ENCODE measurements at regions not wholly inside any gene's neighbourhood (a gene's known extent, or its start where the extent isn't known, plus 50 kb on each side); places are given as distances from the start of the nearest gene placed in this dataset.

DNA sequence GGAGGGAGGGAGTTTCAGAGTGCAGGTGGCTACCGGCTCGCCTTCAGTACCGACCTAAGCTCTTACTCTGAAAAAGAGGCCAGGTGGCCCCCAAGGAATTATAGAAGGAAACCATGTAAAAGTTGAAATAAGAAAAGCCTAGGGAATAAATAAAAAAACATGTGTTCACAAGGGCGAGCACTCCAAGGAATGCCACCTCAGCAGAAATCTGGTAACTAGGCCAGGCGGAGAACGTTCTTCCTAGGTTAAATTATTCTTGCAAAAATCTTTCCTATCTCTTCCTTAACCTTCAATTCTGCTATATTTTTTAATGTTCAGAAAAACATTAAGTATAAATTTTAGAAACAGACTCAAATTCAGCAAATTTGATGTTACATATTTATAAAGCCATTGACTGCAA lies 1260.3 kb upstream of the SLC10A2 start:
- no peak for DNase-seq
- no peaks in the 10 kb centered on the region for H3K9me3 ChIP-seq (replicated peaks in 1 of 3)
- intact Hi-C loops (cut with DNase I) = no loop called here
- H3K4me1 ChIP-seq (replicated peaks in 1 of 2) = no peaks in the 10 kb centered on the region
- TF ChIP-seq, protein P1, sequence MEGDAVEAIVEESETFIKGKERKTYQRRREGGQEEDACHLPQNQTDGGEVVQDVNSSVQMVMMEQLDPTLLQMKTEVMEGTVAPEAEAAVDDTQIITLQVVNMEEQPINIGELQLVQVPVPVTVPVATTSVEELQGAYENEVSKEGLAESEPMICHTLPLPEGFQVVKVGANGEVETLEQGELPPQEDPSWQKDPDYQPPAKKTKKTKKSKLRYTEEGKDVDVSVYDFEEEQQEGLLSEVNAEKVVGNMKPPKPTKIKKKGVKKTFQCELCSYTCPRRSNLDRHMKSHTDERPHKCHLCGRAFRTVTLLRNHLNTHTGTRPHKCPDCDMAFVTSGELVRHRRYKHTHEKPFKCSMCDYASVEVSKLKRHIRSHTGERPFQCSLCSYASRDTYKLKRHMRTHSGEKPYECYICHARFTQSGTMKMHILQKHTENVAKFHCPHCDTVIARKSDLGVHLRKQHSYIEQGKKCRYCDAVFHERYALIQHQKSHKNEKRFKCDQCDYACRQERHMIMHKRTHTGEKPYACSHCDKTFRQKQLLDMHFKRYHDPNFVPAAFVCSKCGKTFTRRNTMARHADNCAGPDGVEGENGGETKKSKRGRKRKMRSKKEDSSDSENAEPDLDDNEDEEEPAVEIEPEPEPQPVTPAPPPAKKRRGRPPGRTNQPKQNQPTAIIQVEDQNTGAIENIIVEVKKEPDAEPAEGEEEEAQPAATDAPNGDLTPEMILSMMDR (IDR thresholded peaks at IDR 0.05) = no peak
- TF ChIP-seq POLR2A (IDR thresholded peaks at IDR 0.05) = no peak
- H3K27me3 ChIP-seq = no peaks in the 10 kb centered on the region
- 82 to 93% (median 86%) methylated on average over 6 of the region's 6 CpGs for WGBS, 4 donors
- H3K27ac ChIP-seq = no peak overlapping the region
- no peak overlapping the region for H3K4me3 ChIP-seq
- H3K36me3 ChIP-seq (replicated peaks in 1 of 2) = no peaks in the 10 kb centered on the region

DNA sequence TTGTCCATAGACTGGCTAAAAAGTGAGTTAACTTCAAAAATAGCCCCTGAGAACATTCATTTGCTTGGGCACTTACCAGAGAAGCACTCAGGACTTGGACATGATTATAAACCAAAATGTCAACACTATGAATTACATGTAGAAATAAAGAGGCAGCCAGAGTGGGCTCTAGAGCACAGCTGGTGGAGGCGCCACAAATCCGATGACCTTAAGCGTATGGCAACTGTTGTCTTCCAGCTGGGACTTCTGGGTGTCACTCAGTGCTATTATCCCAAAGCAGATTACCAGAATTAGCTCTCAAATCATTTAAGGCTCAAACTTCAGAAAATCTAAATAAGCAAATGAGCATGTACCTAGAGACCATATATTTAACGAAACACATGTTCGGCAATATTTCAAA lies 1255.5 kb upstream of the SLC10A2 start:
- Histone ChIP-seq H3K27me3 (no peaks in the 10 kb centered on the region), H3K36me3 (replicated peaks in 1 of 2) (no peaks in the 10 kb centered on the region), H3K4me3 (no peak overlapping the region), H3K4me1 (replicated peaks in 1 of 2) (no peaks in the 10 kb centered on the region), H3K27ac (no peak overlapping the region), H3K9me3 (replicated peaks in 1 of 3) (no peaks in the 10 kb centered on the region)
- 88 to 95% (median 92%) methylated on average over 5 of the region's 5 CpGs for WGBS, 4 donors
- TF ChIP-seq, protein P1 (IDR thresholded peaks at IDR 0.05) = no peak
- no peak for TF ChIP-seq POLR2A (IDR thresholded peaks at IDR 0.05)
- DNase-seq = no peak
- intact Hi-C loops (cut with DNase I) = no loop called here

DNA sequence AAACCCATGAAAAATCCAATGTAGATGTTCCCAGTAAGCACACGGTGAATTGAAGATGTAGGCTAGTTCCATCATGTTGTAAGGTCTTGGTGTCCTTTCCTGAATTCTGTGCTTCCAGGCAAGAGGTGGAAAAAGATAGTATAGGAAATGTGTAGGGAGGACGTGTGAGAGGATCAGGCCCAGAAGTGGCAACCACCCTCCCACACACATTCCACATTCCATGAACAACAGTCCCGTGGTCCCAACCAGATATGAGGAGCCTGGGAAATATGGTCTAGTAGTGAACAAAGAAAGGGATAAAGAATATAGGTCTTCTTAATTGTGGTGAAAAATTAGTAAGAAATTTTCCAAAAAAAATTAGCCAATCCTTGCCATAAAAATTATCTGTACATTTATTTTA lies 1254.2 kb upstream of the SLC10A2 start:
- no peaks in the 10 kb centered on the region for H3K4me1 ChIP-seq (replicated peaks in 1 of 2)
- H3K27me3 ChIP-seq = no peaks in the 10 kb centered on the region
- intact Hi-C loops (cut with DNase I) = no loop called here
- DNase-seq = no peak
- TF ChIP-seq, protein P1 (IDR thresholded peaks at IDR 0.05) = no peak
- no peak for TF ChIP-seq POLR2A (IDR thresholded peaks at IDR 0.05)
- H3K36me3 ChIP-seq (replicated peaks in 1 of 2) = no peaks in the 10 kb centered on the region
- no peaks in the 10 kb centered on the region for H3K9me3 ChIP-seq (replicated peaks in 1 of 3)
- no peak overlapping the region for H3K4me3 ChIP-seq
- 72 to 84% (median 81%) methylated on average over 3 of the region's 3 CpGs for whole genome bisulfite sequencing, 4 donors
- no peak overlapping the region for H3K27ac ChIP-seq

DNA sequence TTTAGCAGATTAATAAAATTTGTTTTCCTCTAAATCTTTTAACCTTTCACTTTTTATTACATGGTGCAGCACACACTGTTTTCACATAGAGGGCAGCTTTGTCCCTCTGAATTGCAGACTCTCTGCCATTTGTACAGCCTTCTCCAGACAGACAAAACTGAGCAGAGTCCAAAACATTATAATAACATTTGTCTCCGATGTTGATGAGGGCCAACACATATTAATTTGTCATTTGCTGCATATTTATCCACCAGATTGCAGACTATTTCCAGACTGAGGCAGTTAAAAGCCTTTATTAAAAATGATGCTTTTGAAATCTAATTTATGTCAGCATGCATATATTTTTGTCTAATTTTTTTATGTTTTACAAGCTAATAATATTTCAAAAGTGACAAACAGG lies 1251.9 kb upstream of the SLC10A2 start:
- Histone ChIP-seq H3K27me3 (no peaks in the 10 kb centered on the region), H3K27ac (no peak overlapping the region), H3K9me3 (replicated peaks in 1 of 3) (no peaks in the 10 kb centered on the region), H3K4me3 (no peak overlapping the region), H3K4me1 (replicated peaks in 1 of 2) (no peaks in the 10 kb centered on the region), H3K36me3 (replicated peaks in 1 of 2) (no peaks in the 10 kb centered on the region)
- no peak for TF ChIP-seq POLR2A (IDR thresholded peaks at IDR 0.05)
- TF ChIP-seq, protein P1 (IDR thresholded peaks at IDR 0.05) = peak in 3 of 6 experiments; percentile 3 to 30 (median 16)
- 8 to 13% (median 11%) methylated on average over 1 of the region's 1 CpG for WGBS, 4 donors
- DNase-seq = no peak
- intact Hi-C loops (cut with DNase I) = no loop called here
